ENCODE measurements at regions not wholly inside any gene's neighbourhood (a gene's known extent, or its start where the extent isn't known, plus 50 kb on each side); places are given as distances from the start of the nearest gene placed in this dataset.

- no peak for TF ChIP-seq NFIC (IDR thresholded peaks at IDR 0.05)
- TF ChIP-seq TAF1 (IDR thresholded peaks at IDR 0.05; ENCODE audit: low read depth) = no peak
- no peak for TF ChIP-seq RAD21 (IDR thresholded peaks at IDR 0.05; ENCODE audit: low read depth)
- TF ChIP-seq, protein P1, sequence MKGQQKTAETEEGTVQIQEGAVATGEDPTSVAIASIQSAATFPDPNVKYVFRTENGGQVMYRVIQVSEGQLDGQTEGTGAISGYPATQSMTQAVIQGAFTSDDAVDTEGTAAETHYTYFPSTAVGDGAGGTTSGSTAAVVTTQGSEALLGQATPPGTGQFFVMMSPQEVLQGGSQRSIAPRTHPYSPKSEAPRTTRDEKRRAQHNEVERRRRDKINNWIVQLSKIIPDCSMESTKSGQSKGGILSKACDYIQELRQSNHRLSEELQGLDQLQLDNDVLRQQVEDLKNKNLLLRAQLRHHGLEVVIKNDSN (IDR thresholded peaks at IDR 0.05) = no peak
- no peak for TF ChIP-seq TCF12 (IDR thresholded peaks at IDR 0.05; ENCODE audit: low read depth)
- TF ChIP-seq MAX (IDR thresholded peaks at IDR 0.05) = no peak
- no peak for TF ChIP-seq EP300 (IDR thresholded peaks at IDR 0.05; ENCODE audit: borderline replicate concordance)
- no peak for TF ChIP-seq FOXM1 (IDR thresholded peaks at IDR 0.05; ENCODE audit: borderline replicate concordance, low read depth)
- no peak for TF ChIP-seq CREB1 (IDR thresholded peaks at IDR 0.05; ENCODE audit: low read depth)
- TF ChIP-seq TEAD4 (IDR thresholded peaks at IDR 0.05) = no peak
- TF ChIP-seq YY1 (IDR thresholded peaks at IDR 0.05; ENCODE audit: low read depth) = no peak
- TF ChIP-seq REST (IDR thresholded peaks at IDR 0.05; ENCODE audit: low read depth) = no peak
- TF ChIP-seq ZBTB7A (IDR thresholded peaks at IDR 0.05; ENCODE audit: low read depth) = no peak
- no peak for TF ChIP-seq CEBPB (IDR thresholded peaks at IDR 0.05)
- TF ChIP-seq EGR1 (IDR thresholded peaks at IDR 0.05) = no peak
Measured at GRCh38 chr6:168155821-168156741, 77.1 kb upstream of the FRMD1 start.

GRCh38 chr6:168155193-168155592, 76.2 kb upstream of the FRMD1 start:
- TF ChIP-seq, protein P1 (IDR thresholded peaks at IDR 0.05) = no peak
- TF ChIP-seq FOXM1 (IDR thresholded peaks at IDR 0.05; ENCODE audit: borderline replicate concordance, low read depth) = no peak
- TF ChIP-seq TAF1 (IDR thresholded peaks at IDR 0.05; ENCODE audit: low read depth) = no peak
- TF ChIP-seq MAX (IDR thresholded peaks at IDR 0.05) = no peak
- no peak for TF ChIP-seq TCF12 (IDR thresholded peaks at IDR 0.05; ENCODE audit: low read depth)
- no peak for TF ChIP-seq RAD21 (IDR thresholded peaks at IDR 0.05; ENCODE audit: low read depth)
- no peak for TF ChIP-seq ZBTB7A (IDR thresholded peaks at IDR 0.05; ENCODE audit: low read depth)
- no peak for TF ChIP-seq EGR1 (IDR thresholded peaks at IDR 0.05)
- TF ChIP-seq EP300 (IDR thresholded peaks at IDR 0.05; ENCODE audit: borderline replicate concordance) = no peak
- TF ChIP-seq YY1 (IDR thresholded peaks at IDR 0.05; ENCODE audit: low read depth) = no peak
- TF ChIP-seq TEAD4 (IDR thresholded peaks at IDR 0.05) = no peak
- no peak for TF ChIP-seq CREB1 (IDR thresholded peaks at IDR 0.05; ENCODE audit: low read depth)

DNA sequence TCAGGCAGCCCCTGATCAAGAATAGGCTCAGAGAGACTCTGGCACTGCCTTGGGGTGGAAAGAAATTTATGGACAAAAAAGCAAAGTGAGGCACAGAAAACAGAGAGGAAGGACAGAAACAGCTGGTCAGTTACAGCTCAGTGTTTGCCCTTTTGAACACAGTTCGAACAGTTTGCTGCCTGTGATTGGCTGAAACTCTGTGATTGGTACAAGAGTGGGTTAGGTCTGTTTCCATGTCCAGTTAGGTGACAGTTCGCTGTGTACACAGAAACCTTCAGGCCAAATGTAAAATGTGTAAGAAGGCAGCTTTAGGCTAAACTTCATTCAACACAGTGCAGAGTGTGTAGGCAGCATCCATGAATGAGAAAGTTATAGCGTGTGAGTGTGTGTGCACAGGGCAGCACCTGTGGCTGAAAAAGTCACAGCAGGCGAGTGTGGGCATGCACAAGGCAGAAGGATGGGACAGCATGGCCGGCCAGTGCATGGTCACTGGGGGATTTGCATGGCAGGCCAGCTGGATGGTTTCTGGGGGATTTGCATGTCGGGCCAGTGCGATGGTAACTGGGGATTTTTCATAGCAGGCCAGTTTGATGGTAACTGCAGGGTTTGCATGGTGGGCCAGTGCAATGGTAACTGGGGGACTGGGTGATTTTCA, 75.4 kb upstream of the FRMD1 start:
- TF ChIP-seq CREB1 (IDR thresholded peaks at IDR 0.05; ENCODE audit: low read depth) (no peak), YY1 (IDR thresholded peaks at IDR 0.05; ENCODE audit: low read depth) (no peak), MAX (IDR thresholded peaks at IDR 0.05) (no peak), EP300 (IDR thresholded peaks at IDR 0.05; ENCODE audit: borderline replicate concordance) (no peak), REST (IDR thresholded peaks at IDR 0.05; ENCODE audit: low read depth) (no peak)
- TF ChIP-seq, protein P1 (IDR thresholded peaks at IDR 0.05) = no peak

DNA sequence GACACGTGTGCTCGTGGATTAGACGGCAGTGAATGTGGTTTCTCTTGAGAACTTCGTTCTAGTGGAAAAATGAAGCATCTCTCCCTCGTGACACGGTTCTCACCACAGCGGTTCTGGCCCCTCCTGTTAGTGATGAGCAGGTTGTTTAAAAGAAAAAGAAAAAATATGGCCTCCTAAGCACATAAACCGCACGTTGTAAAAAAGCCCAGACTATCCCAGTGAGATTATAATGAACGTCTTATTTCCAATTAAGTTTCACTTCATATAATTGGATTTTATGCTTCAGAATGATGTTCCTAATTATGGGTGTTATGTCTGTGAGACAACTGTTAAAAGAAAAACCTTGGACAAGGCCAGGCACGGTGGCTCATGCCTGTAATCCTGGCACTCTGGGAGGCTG, 74.5 kb upstream of the FRMD1 start:
- TF ChIP-seq MAX (IDR thresholded peaks at IDR 0.05) (no peak), CEBPB (IDR thresholded peaks at IDR 0.05) (no peak), CREB1 (IDR thresholded peaks at IDR 0.05; ENCODE audit: low read depth) (no peak), NFIC (IDR thresholded peaks at IDR 0.05) (no peak), REST (IDR thresholded peaks at IDR 0.05; ENCODE audit: low read depth) (no peak), EP300 (IDR thresholded peaks at IDR 0.05; ENCODE audit: borderline replicate concordance) (no peak), YY1 (IDR thresholded peaks at IDR 0.05; ENCODE audit: low read depth) (no peak), RAD21 (IDR thresholded peaks at IDR 0.05; ENCODE audit: low read depth) (no peak), TCF12 (IDR thresholded peaks at IDR 0.05; ENCODE audit: low read depth) (no peak), FOXM1 (IDR thresholded peaks at IDR 0.05; ENCODE audit: borderline replicate concordance, low read depth) (no peak), ZBTB7A (IDR thresholded peaks at IDR 0.05; ENCODE audit: low read depth) (no peak), TAF1 (IDR thresholded peaks at IDR 0.05; ENCODE audit: low read depth) (no peak), TEAD4 (IDR thresholded peaks at IDR 0.05) (no peak), EGR1 (IDR thresholded peaks at IDR 0.05) (no peak)
- TF ChIP-seq, protein P1 (IDR thresholded peaks at IDR 0.05) = no peak

Measured in Ishikawa (cell line).